GM19452 (cell line): ENCODE measurements at regions not wholly inside any gene's neighbourhood (a gene's known extent, or its start where the extent isn't known, plus 50 kb on each side); places are given as distances from the start of the nearest gene placed in this dataset.
A peak's percentile ranks its signal among the peaks of the same experiment; 100 is the strongest.

Experiments used
- ATAC-seq: cut with Tn5 transposase; IDR thresholded peaks from one replicate; pipeline ENCODE4 v1.9.1; 2021; ENCODE audit not compliant: unreplicated experiment

DNA sequence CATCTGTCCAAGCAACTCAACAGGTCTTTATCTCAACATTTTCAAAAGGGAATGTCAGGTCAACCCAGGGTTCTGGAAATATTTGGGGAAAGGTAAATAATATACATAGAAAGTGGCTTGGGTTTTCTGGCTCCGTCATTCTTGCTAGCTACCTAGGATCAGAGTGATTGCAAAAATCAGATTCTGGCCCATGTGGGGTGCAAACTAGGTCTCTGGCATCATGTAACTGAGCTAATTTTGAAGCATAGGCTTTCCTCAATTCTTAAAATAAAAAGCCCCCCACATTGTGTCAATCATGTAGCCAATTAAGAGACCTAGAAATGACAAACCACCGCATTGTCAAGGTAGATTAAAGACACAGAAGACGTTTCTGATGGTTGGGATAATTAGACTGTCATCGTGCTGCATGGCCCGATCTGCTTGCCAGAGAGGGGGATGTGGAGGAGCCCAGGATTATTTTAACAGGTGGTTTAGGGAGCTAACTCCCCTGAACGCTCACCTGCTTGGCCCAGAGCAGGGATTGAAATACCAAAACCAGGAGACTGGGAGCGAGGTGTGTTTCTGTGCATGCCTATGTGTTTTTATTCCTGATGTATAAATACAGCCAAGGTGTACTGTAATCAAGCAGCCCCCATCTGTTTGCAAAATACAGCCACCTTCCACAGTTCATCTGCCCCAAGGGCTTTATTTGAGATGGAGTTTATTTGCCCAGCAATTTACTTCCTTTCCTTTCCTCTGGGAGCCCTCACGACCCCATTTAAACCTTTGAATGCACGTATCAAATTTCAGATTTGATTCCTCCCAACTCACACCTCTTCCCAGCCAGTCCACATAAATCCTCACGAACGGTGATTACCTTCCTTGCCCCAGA is 189.5 kb downstream of the TTC8 start:
- ATAC-seq: no peak

DNA sequence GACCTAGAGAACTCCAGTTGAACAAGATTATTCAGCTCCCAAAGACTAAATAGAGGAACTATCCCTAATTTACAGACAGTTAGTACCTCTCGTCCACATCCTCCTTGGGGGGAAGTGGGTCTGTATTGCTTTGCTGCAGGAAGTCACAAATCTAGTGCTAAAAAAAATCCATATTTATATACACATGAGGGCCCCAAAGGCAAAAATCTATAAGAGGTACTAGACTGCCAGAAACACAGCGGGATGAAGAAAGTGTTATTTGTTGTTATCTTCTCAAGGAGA is 190.1 kb downstream of the TTC8 start:
- ATAC-seq: no peak

DNA sequence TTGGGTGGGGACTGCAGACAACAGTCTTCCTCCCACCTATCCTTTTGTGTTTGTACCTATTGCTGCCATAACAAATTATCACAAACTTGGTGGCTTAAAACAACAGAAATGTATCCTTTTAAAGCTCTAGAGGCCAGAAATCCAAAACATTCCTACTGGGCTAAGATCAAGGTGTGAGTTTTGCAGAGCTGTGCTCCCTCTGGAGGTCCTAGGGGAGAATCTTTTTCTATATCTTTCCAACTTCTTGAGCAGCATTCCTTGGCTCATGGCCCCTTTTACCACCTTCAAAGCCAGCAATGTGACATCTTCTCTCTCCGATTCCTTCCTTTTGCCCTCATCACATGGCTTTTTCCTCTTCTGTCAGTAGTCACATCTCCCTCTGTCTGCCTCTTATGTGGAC is 190.6 kb downstream of the TTC8 start:
- ATAC-seq: no peak

DNA sequence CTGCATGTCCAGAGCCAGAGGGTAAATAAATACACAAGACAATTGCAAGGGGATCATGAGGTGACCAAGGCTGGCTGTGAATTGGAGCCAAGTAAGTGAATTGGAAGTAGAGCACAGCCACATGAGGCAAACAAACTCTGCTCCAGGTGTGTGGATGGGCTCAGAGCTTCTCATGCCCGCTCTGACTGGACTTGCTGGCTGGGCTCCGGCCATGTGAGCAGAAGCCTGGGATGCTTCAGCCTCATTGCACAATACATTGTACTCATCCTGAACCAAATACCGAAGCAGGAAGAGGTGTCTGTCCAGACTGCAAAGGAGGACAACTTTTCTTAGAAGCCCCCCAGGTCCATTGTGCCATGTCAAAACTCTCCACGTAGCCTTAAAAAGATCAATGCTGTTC is 193.0 kb downstream of the TTC8 start:
- ATAC-seq: no peak

DNA sequence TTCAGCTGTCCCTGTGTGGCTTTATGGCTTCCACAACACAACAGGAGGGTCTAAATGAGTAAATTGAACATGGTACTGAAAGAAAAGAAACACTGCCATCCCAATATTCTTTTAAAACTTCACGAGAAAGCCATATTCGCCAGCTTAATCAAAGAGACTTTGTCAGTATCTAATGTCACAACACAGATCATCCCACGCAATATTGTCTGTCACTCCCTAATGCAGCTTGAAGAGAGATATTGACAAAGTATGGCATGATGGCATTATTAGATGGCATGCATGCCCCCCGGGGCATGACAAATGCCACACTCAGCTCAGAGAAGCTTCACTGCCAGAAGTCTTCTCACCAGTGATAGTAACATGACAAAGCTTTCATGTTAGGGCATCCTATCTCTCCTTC is 197.8 kb downstream of the TTC8 start:
- no peak for ATAC-seq

DNA sequence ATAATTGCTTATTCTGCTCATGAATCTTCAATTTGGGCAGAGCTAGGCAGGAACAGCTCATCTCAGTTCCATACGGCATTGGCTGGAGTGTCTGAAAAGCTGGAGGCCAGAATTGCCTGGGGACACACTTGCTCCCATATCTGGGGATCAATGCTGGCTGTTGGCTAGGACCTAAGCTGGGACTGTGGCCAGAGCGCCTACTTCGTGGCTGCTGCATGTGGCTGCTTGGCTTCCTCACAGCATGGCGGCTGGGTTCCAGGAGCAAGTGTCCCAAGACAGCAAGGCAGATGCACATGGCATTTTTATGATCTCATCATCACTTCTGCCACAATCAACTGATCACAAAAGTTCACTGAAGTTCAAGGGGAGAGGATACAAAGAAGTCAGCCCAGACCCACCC is 200.2 kb downstream of the TTC8 start:
- no peak for ATAC-seq

DNA sequence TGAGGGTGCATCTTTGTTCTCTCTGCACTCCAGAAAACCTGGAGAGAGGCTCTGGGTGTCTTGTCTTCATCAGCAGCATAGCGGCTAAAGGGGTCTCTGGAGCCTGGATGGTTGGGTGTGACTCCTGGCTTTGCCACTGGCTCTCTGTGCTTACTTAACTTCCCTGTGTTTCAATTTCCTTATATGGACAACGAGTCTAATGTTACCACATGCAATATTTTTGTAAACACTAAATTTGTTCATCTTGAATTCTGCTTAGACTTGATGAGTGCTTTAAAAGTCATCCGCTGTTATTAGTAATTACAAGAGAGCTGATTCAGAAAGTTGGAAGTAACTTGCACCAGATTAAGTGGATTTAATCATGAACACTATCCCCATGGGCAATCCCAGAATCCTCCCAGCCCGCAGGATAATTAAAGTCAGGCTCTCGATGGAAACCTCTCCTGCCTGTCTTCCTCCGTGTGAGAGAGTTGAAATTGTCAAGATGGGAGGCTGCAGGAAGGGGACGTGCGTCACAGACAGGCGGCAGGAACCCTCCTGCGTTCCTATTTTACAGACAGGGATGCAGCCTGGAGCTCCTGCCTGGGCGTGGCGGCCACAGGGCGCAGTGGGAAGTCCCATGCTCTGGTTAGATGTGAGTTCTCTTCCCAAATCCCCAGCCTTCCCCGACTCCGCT is 201.2 kb downstream of the TTC8 start:
- no peak for ATAC-seq

DNA sequence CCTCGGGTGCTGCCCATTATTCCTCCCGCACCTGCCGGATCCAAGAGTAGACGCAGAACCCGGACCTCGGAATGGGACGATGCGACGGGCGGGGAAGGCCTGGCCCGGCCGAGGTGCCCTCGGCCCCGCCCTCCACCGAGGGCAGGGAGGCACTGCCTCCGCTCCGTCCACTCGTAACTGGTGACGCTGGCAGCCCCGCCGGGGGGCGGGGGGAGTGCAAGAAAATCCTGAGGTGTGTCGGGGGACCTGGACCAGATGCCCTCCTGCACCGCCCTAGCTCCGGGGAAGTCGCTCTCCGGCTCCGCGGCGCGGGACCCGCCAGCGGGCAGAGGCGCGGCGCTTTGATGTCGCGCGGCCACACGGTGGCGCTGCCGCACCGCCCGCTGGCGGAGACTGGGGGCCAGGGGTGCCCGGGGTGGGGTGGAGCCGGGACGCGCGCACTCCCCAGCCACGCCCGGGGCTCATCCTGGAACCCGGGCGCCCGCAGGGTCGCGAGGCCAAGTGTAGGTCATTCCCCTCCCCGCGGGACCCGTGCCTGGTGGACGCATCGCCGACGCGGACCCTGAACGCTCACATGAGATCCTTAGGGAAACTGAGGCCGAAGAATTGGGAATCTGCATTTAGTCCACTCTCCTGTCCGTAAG is 202.8 kb downstream of the TTC8 start:
- ATAC-seq: peak; percentile 74

DNA sequence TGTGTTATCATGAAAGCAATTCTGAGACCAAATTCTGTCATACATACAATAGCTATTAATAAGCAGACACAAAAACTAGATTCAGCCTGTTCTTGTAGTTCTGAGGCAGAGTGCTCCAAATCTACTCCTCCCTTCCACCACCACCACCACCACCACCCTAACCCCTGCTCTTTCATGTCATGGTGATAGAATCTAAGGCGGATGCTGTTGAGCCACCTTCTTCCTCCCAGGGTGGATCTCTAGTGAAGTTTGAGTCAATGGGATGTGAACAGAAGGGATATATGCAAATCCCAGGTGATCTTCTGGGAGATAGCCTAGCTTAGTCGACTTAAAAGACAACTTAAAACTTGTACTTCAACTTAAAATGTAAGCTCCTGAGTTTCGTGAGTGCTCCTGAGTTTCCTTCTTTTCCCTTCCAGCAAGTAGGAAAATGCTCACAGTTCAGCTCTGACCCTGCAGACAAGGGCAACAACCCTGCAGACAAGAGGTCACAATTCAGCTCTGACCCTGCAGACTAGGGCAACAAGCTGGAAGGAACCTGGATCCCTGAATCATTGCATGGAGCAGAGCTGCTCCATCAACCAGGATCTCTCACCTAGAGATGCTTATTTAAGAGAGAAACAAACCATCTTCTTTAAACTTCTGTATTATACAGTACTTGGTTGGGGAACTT is 204.1 kb downstream of the TTC8 start:
- no peak for ATAC-seq

DNA sequence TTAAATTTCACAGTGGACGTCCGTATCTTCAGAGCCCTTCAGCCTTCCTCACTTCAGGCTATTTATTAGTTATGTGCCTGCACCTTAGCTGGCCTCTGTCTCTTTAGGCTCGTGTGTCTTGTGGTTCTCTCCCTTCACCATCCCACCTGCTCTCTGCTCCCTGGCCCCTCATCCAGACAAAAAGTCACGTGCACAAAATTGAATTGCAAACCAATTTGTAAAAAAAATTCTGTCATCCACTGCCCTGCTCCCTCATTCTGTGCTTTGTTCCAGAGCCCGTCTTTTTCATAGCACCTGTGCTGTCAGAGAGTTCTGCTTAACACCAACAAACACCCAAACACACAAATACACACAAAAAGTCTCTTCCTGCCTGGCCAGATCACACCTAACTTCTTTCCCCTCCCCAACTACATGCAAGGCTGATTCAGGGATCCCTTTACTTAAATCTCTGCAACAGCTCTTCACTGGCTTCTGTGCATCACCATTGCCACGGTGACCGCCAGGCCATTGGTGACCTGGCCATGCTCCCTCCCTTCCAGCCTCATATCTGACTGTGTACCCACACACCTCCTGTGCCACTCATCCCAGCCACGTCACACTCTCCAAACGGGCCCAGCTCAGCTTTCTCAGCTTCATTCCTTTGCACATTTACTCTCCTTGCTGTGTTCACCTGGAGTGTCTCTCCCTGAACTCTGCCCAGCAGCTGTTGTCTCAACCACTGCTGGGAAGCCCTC is 205.7 kb downstream of the TTC8 start:
- ATAC-seq: no peak

DNA sequence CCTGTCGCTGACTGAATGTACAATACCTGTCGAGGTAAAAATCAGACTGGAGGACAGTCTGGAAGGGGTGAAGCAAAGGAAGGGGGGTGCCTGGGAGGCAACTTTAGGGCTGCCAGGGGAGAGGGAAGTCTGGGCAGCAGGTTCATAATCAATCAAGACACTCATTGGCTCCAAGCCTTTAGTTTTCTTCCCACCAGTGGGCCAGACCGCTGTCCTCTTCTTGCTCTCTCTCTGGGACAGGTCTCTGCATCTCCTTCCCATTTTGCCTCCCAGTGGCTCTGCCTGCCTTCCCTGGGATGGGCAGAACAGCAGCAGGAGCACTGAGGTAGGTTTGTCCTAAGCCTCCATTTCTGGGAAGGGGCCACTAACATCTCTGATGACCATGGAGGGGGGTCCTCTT is 206.5 kb downstream of the TTC8 start:
- no peak for ATAC-seq

DNA sequence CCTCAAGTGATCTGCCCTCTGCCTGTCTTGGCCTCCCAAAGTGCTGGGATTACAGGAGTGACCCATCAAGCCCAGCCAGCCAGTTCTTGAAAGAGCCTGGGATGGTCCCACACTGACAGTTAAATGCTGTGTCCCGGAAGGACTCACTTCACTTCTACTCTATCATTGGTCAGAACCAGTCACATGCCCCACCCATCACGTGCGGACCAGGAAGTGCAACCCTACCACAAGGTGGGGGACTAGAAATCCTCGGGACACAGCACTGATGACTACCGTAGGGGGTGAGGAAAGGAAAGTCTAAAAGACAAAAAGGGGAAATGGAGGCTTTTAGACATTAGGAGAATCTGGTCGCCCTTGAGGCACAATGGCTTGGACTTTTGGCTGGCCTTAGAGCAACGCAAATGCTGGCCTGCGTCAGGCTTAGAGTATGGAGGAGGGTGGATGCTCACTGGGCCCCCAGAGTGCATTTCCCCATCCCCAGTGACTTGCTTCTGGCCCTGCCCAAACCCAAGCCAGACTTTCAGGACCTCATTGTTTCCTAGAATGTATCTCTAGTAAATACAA is 207.7 kb downstream of the TTC8 start:
- no peak for ATAC-seq

DNA sequence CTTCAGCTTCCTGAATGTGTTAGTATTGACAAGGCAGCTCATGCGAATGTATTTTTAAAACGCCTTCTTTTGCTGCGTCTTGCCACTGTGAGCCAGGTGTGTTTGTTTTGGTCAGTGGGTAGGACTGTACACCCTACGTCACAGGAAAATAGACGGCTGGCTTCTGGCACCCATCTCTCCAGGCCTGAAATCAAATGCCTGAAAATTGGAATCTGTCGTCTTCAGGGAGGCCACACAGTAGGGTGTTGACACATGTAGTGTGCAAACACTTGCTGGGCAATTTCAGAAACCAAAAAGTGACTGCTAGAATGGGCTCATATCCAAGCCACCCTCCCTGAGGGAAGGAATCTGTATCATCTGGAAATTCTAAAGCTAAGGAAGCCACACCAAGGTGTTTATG is 209.3 kb downstream of the TTC8 start:
- ATAC-seq: no peak

DNA sequence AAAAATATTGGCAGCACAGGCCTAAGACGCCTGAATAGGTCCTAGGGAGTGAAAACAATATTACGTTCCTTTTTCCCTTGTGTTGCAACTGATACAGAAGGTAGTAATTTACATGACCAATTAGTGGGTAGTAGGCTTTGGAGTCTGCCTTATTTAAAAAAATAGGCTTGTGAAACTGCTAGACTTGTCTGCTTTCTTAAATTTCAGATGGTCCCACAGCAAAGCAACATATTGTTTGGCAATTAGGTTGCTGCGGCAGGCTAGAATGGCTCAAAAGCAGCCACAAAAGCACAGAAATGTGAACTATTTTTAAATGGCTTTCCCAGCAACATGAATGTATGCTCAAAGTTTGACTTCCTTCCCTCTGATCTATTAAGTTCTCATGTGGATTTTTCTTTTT is 211.9 kb downstream of the TTC8 start:
- ATAC-seq: no peak

DNA sequence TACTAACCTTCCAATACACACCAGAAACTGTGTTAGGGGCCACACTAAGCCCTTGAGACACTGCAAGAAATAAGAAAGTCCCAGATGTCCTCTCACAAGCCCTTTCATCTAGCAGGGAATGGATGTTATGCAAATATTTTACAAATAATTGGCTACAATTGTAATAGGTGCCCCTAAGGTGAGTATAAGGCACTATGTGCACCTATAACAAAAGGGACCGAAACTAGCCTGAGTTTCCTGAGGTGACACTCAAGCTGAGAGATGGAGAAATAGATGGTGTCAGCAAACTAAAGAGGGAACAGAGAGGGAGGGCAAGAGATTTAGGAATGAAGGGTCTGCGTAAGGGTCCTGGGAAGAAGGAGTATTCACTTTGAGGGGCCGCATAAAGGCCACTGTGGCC is 212.6 kb downstream of the TTC8 start:
- ATAC-seq: no peak

DNA sequence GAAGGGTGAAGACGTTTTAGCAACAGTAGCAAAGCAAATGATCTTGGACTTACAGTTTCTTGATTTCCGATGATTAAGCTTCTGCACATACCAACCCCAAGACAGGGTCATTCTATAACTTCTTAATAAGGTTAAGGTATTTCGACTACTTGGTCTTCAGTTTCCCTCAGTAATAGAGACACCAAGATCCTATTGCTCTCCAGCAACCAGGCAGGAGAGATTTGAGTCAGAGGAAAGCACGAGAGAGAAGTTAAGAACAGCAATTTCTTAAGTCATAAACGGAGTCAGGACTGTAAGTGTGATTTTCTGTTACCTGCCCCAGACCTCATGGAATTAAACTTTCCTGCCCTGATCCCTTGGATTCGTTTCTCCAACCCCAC is 215.6 kb downstream of the TTC8 start:
- peak; percentile 17 for ATAC-seq

DNA sequence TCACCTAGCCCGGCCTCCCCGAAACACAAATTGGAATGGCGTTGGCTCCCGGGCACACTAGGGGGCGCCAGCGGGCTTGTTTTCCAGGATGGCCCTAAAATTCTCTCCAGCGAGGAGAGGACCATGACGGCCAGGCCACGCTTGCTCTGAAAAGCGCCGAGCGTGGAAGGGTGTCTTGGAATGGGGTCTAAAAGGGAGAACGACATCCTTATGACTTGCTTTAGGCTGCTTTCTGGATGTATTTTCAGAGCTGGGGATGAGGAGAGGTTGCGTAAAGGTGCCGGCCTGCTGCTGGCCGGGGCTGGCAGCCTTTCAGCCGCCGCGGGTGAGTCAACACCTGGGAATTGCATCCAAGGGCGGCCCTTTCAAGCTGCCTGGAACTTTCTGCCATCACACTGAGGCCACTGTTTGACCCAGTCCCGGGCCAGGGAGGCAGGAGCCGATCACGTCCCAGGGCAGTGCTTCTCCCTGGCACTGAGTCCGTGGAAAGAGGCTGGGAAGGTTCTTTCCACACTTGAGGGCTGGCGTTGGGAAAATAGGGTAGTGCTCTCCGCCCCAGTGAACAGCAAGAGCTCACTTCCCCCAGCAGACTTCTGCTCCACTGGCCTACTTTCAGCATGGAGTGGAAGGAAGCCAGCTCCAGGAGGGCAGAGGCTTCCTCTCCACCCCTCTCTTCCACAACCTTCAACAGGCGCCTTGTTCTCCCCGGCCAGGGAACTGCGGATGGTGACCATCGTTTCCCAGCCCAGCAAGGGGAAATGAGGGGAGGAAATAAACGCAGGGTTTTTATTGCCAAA is 216.2 kb downstream of the TTC8 start:
- ATAC-seq: peak; percentile 74

DNA sequence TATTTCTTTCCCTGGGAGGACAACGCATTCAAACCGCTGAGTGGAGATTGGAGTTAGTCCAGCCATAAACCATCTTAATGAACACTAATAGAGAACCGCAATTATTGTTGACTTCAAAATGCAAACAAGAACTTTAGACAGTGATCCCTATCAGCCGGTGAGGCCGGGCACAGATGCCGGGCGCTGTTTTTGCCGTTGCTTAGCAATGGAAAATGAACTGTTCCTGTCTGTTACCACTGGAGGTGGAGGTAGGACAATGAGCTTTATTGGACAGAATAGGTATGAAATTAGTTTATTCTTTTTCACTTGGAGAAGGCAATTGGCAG is 216.8 kb downstream of the TTC8 start:
- ATAC-seq: peak; percentile 13

DNA sequence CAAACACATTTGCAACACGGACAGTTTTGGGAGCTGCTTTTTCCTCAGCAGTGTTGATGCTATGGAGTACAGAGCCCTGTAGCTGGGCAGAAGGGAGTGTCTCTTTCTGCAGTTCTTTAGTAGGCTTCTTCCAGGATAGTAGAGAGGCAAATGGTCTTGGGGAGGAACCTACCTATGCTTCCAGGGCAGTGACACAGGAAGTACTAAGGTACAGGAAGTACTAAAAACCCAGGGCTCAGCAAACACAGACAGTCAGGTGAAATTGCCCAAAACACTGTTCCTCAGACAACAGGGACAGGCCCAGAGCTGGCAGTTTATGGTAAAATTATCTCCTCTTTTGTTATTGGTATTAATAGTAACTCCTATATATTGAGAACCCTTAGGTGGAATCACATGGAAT is 217.6 kb downstream of the TTC8 start:
- ATAC-seq: no peak

DNA sequence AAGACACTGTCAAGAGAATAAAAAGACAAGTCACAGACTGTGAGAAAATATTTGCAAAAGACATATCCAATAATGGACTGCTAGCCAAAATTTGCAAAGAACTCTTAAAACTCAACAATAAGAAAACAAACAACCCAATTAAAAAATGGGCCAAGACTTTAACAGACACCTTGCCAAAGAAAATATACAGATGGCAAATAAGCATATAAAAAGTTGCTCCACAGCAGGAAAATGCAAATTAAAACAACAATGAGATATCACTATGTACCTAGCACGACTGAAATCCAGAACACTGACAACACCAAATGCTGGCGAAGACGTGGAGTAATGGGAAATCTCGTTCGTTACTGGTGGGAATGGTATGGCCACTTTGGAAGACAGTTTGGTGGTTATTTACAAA is 228.9 kb downstream of the TTC8 start:
- no peak for ATAC-seq
